HepG2 (cell line): ENCODE measurements at regions not wholly inside any gene's neighbourhood (a gene's known extent, or its start where the extent isn't known, plus 50 kb on each side); places are given as distances from the start of the nearest gene placed in this dataset.

Experiments
- ATAC-seq: fragments of 200-7000 bp; cut with Tn5 transposase; 3 replicates; pipeline ENCODE4 v1.9.1; 2020; ENCODE audit warnings: mild to moderate bottlenecking, moderate library complexity
- BruUV-seq: library from RNA; stranded (reverse); fragments of 400-500 nt; replicated peaks from 2 replicates; lab custom pipeline; 2021; lab: Mats Ljungman, UMichigan
- CTCF ChIA-PET: fragments of 300-600 bp; formaldehyde crosslinking; extraction: SDS; loops from one replicate; lab custom pipeline; 2021; ENCODE audit warnings: low total read pairs, inconsistent platforms, low intra/inter-chr PET ratio; lab: Yijun Ruan, JAX
- POLR2A ChIA-PET: fragments of 350-600 bp; sonication (Branson Sonifier 250); formaldehyde crosslinking; loops from one replicate; lab custom pipeline; 2020; ENCODE audit warnings: antibody characterized with exemption, inconsistent platforms; lab: Yijun Ruan, JAX
- DNase-seq: peaks from one replicate; pipeline ENCODE4 v3.0.0-alpha.2; 2015; ENCODE audit warnings: low spot score
- FAIRE-seq: peaks from 3 replicates; lab custom pipeline; 2011; peaks lifted over from hg19 to GRCh38; lab: Jason Lieb, UNC
- H2AFZ ChIP-seq: one replicate; pipeline ENCODE4 v1.6.1; 2011; ENCODE audit warnings: low read length, inconsistent platforms
- H3K27ac ChIP-seq: fragments of 300-600 bp; 3 replicates; pipeline ENCODE4 v1.8.0; 2011; ENCODE audit warnings: mixed run types, mild to moderate bottlenecking, mixed read lengths, low read length, inconsistent platforms; ENCODE audit not compliant: insufficient read depth; ENCODE audit errors: extremely low read length
- H3K27me3 ChIP-seq, 2 experiments: fragments of 200-600 bp in 1 of 2; 2 replicates in 1 of 2; 3 replicates in 1 of 2; pipeline versions ENCODE4 v1.6.0 to v1.8.0; 2011; ENCODE audit warnings: low read length in 2 of 2, mild to moderate bottlenecking in 2 of 2, moderate library complexity in 2 of 2, inconsistent platforms in 1 of 2; ENCODE audit not compliant: insufficient read depth in 2 of 2, control insufficient read depth in 1 of 2
- H3K36me3 ChIP-seq, 2 experiments: fragments of 200-600 bp in 1 of 2; replicated peaks in 1 of 2; 2 replicates in 1 of 2; 3 replicates in 1 of 2; pipeline versions ENCODE4 v1.5.1 to v1.8.0; 2011; ENCODE audit warnings: low read length in 2 of 2, inconsistent platforms in 1 of 2; ENCODE audit not compliant: insufficient read depth in 2 of 2, control insufficient read depth in 1 of 2
- H3K4me1 ChIP-seq: 2 replicates; pipeline ENCODE4 v1.5.1; 2012; ENCODE audit warnings: low read length, inconsistent platforms; ENCODE audit not compliant: insufficient read depth
- H3K4me2 ChIP-seq: 2 replicates; pipeline ENCODE4 v1.6.0; 2011; ENCODE audit warnings: low read depth, low read length, inconsistent platforms
- H3K4me3 ChIP-seq, 3 experiments: fragments of 200-600 bp in 1 of 3; sonication (generic), shearing (Covaris generic) in 1 of 3; replicated peaks in 1 of 3; 2 replicates each; pipeline ENCODE4 v1.5.1; 2011 to 2016; ENCODE audit warnings: low read length in 3 of 3, inconsistent platforms in 2 of 3, low read depth in 2 of 3, mild to moderate bottlenecking in 2 of 3, control low read depth in 1 of 3, mixed read lengths in 1 of 3; ENCODE audit not compliant: insufficient read depth in 1 of 3
- H3K79me2 ChIP-seq: one replicate; pipeline ENCODE4 v1.6.1; 2011; ENCODE audit warnings: low read length, inconsistent platforms; ENCODE audit not compliant: insufficient read depth
- H3K9ac ChIP-seq: 2 replicates; pipeline ENCODE4 v1.6.0; 2011; ENCODE audit warnings: mild to moderate bottlenecking, low read depth, low read length, inconsistent platforms; ENCODE audit not compliant: insufficient read depth
- H3K9me3 ChIP-seq: 2 replicates; pipeline ENCODE4 v1.5.1; 2012; ENCODE audit warnings: mild to moderate bottlenecking, low read length
- H4K20me1 ChIP-seq: 2 replicates; pipeline ENCODE4 v1.6.0; 2011; ENCODE audit warnings: inconsistent platforms, mild to moderate bottlenecking, low read length, moderate library complexity; ENCODE audit not compliant: insufficient read depth
- AHDC1 ChIP-seq: sonication (generic); formaldehyde crosslinking; IDR thresholded peaks from 2 replicates; pipeline ENCODE4 v1.5.1; 2020; ENCODE audit warnings: mild to moderate bottlenecking, missing genetic modification reagents, borderline replicate concordance
- CAMTA2 ChIP-seq: sonication (generic); formaldehyde crosslinking; IDR thresholded peaks from 2 replicates; pipeline ENCODE4 v1.4.0; 2020; ENCODE audit warnings: mild to moderate bottlenecking, missing genetic modification reagents, borderline replicate concordance
- GRHL1 ChIP-seq: sonication (generic); formaldehyde crosslinking; conservative IDR thresholded peaks from 2 replicates; pipeline ENCODE4 v1.8.0; 2022; ENCODE audit warnings: missing genetic modification reagents
- JDP2 ChIP-seq: sonication (generic); formaldehyde crosslinking; IDR thresholded peaks from 2 replicates; pipeline ENCODE4 v1.8.1; 2022; ENCODE audit warnings: missing genetic modification reagents, borderline replicate concordance
- MYPOP ChIP-seq: sonication (generic); formaldehyde crosslinking; IDR thresholded peaks from 2 replicates; pipeline ENCODE4 v1.8.1; 2023; ENCODE audit warnings: mild to moderate bottlenecking, moderate library complexity, missing genetic modification reagents
- NFE2 ChIP-seq: sonication (generic); formaldehyde crosslinking; IDR thresholded peaks from 2 replicates; pipeline ENCODE4 v1.4.0; 2020; ENCODE audit warnings: missing genetic modification reagents
- SNAPC5 ChIP-seq: sonication (generic); formaldehyde crosslinking; IDR thresholded peaks from 2 replicates; pipeline ENCODE4 v1.8.1; 2023; ENCODE audit warnings: mild to moderate bottlenecking, missing genetic modification reagents, borderline replicate concordance
- SP5 ChIP-seq: IDR thresholded peaks from 2 replicates; pipeline ENCODE4 v1.6.1; 2016; ENCODE audit warnings: low read depth, borderline replicate concordance
- ZBTB8A ChIP-seq: sonication (generic); formaldehyde crosslinking; IDR thresholded peaks from 2 replicates; pipeline ENCODE4 v1.4.0; 2020; ENCODE audit warnings: mild to moderate bottlenecking, low read depth, missing genetic modification reagents, borderline replicate concordance
- ZNF17 ChIP-seq: sonication (generic); formaldehyde crosslinking; IDR thresholded peaks from 2 replicates; pipeline ENCODE4 v1.5.0; 2020; ENCODE audit warnings: mild to moderate bottlenecking, missing genetic modification reagents
- ZNF326 ChIP-seq: sonication (generic); formaldehyde crosslinking; IDR thresholded peaks from 2 replicates; pipeline ENCODE4 v1.4.0; 2020; ENCODE audit warnings: missing genetic modification reagents, borderline replicate concordance
- WGBS: methylation state at CpG from one replicate; pipeline ENCODE4 v1.1.6; 2017; ENCODE audit warnings: low lambda C conversion rate; 5-methylcytosine and 5-hydroxymethylcytosine counted together
- in situ Hi-C: cut with HindIII; loops from 2 replicates; pipeline ENCODE4 v1.10.0; 2017; ENCODE audit warnings: low pct_unique_long_range_greater_than_20kb; ENCODE audit not compliant: extremely low pct_ligation_motif_present
- intact Hi-C: fragments of 100-400 bp; cut with micrococcal nuclease; formaldehyde crosslinking; loops from one replicate; pipeline ENCODE4 v1.10.0; 2022; ENCODE audit not compliant: unreplicated experiment

GRCh38 chr5:3429962-3430361 is 165.7 kb upstream of the IRX1 start:
- H3K9me3 ChIP-seq = no peaks in the 10 kb centered on the region
- intact Hi-C loops = no loop called here
- TF ChIP-seq SNAPC5 (CRISPR knock-in tag) = no peak
- no peak for TF ChIP-seq ZNF17
- TF ChIP-seq JDP2 = no peak
- no peak for TF ChIP-seq CAMTA2
- no peak for TF ChIP-seq NFE2 (CRISPR knock-in tag)
- no peak for TF ChIP-seq ZNF326 (CRISPR knock-in tag)
- no peak for TF ChIP-seq ZBTB8A (CRISPR knock-in tag)
- TF ChIP-seq SP5 (CRISPR knock-in tag) = no peak
- no peak for TF ChIP-seq GRHL1
- no peak for TF ChIP-seq AHDC1 (CRISPR knock-in tag)
- no peak for TF ChIP-seq MYPOP (CRISPR knock-in tag)

More at GRCh38 chr5:3429962-3430361, 165.7 kb upstream of the IRX1 start:
- WGBS = 0% methylated on average over 5 of the region's 7 CpGs
- no peak overlapping the region for H2AFZ ChIP-seq
- POLR2A ChIA-PET = no interaction called here
- H3K79me2 ChIP-seq = no peaks in the 10 kb centered on the region
- FAIRE-seq (no peak), DNase-seq (no peak), ATAC-seq (no peak)
- in situ Hi-C loops = no loop called here
- H3K4me1 ChIP-seq = no peaks in the 10 kb centered on the region
- BruUV-seq = no TSS peak
- H3K4me2 ChIP-seq = no peak overlapping the region
- no peaks in the 10 kb centered on the region for H3K27me3 ChIP-seq
- no peak overlapping the region for H3K4me3 ChIP-seq
- CTCF ChIA-PET = no interaction called here
- H3K27ac ChIP-seq = no peak overlapping the region
- H3K9ac ChIP-seq = no peak overlapping the region
- H3K36me3 ChIP-seq = no peaks in the 10 kb centered on the region
- H4K20me1 ChIP-seq = no peaks in the 10 kb centered on the region
